GM21528 (cell line): ENCODE measurements at regions not wholly inside any gene's neighbourhood (a gene's known extent, or its start where the extent isn't known, plus 50 kb on each side); places are given as distances from the start of the nearest gene placed in this dataset.

Source experiments
- ATAC-seq: cut with Tn5 transposase; IDR thresholded peaks from one replicate; pipeline ENCODE4 v1.9.1; 2021; ENCODE audit warnings: mild to moderate bottlenecking, moderate library complexity; ENCODE audit not compliant: unreplicated experiment, low FRiP score

- ATAC-seq, result no peak
Observed at GRCh38 chr1:164210211-164210739, 348.7 kb upstream of the PBX1 start.

GRCh38 chr1:164223378-164223777, 335.6 kb upstream of the PBX1 start:
- ATAC-seq, result no peak

- ATAC-seq, result no peak
Observed at GRCh38 chr1:164225011-164225410, 334.0 kb upstream of the PBX1 start.

GRCh38 chr1:164226977-164227376, 332.0 kb upstream of the PBX1 start:
- no peak for ATAC-seq

GRCh38 chr1:164228928-164229327, 330.1 kb upstream of the PBX1 start:
- no peak for ATAC-seq

GRCh38 chr1:164233149-164233548, 325.8 kb upstream of the PBX1 start:
- ATAC-seq, result no peak

GRCh38 chr1:164240081-164240480, 318.9 kb upstream of the PBX1 start:
- ATAC-seq, result no peak

- ATAC-seq, result no peak
Observed at GRCh38 chr1:164250365-164250764, 308.6 kb upstream of the PBX1 start.

- no peak for ATAC-seq
Observed at GRCh38 chr1:164256456-164256855, 302.5 kb upstream of the PBX1 start.

- ATAC-seq, result no peak
Observed at GRCh38 chr1:164261691-164262240, 297.2 kb upstream of the PBX1 start.

GRCh38 chr1:164263540-164263939, 295.4 kb upstream of the PBX1 start:
- ATAC-seq, result no peak

- no peak for ATAC-seq
Observed at GRCh38 chr1:164265232-164265631, 293.8 kb upstream of the PBX1 start.

- ATAC-seq, result no peak
Observed at GRCh38 chr1:164272156-164272555, 286.8 kb upstream of the PBX1 start.

GRCh38 chr1:164296172-164296571, 262.8 kb upstream of the PBX1 start:
- no peak for ATAC-seq

GRCh38 chr1:164308101-164308500, 250.9 kb upstream of the PBX1 start:
- no peak for ATAC-seq

GRCh38 chr1:164310166-164310565, 248.8 kb upstream of the PBX1 start:
- no peak for ATAC-seq

- no peak for ATAC-seq
Observed at GRCh38 chr1:164311377-164311776, 247.6 kb upstream of the PBX1 start.

GRCh38 chr1:164320790-164321731, 237.9 kb upstream of the PBX1 start:
- ATAC-seq, result no peak

- no peak for ATAC-seq
Observed at GRCh38 chr1:164325786-164326185, 233.2 kb upstream of the PBX1 start.

GRCh38 chr1:164333387-164333786, 225.6 kb upstream of the PBX1 start:
- ATAC-seq, result no peak

GRCh38 chr1:164337394-164337793, 221.6 kb upstream of the PBX1 start:
- ATAC-seq, result no peak

GRCh38 chr1:164337885-164338284, 221.1 kb upstream of the PBX1 start:
- ATAC-seq, result no peak
